HepG2 (cell line): ENCODE measurements at regions not wholly inside any gene's neighbourhood (a gene's known extent, or its start where the extent isn't known, plus 50 kb on each side); places are given as distances from the start of the nearest gene placed in this dataset.

Experiments used
- ATAC-seq: fragments of 200-7000 bp; cut with Tn5 transposase; 3 replicates; pipeline ENCODE4 v1.9.1; 2020; ENCODE audit warnings: mild to moderate bottlenecking, moderate library complexity
- BruUV-seq: library from RNA; stranded (reverse); fragments of 400-500 nt; replicated peaks from 2 replicates; lab custom pipeline; 2021; lab: Mats Ljungman, UMichigan
- CTCF ChIA-PET: fragments of 300-600 bp; formaldehyde crosslinking; extraction: SDS; loops from one replicate; lab custom pipeline; 2021; ENCODE audit warnings: low total read pairs, inconsistent platforms, low intra/inter-chr PET ratio; lab: Yijun Ruan, JAX
- POLR2A ChIA-PET: fragments of 350-600 bp; sonication (Branson Sonifier 250); formaldehyde crosslinking; loops from one replicate; lab custom pipeline; 2020; ENCODE audit warnings: antibody characterized with exemption, inconsistent platforms; lab: Yijun Ruan, JAX
- DNase-seq: peaks from one replicate; pipeline ENCODE4 v3.0.0-alpha.2; 2015; ENCODE audit warnings: low spot score
- FAIRE-seq: peaks from 3 replicates; lab custom pipeline; 2011; peaks lifted over from hg19 to GRCh38; lab: Jason Lieb, UNC
- H2AFZ ChIP-seq: one replicate; pipeline ENCODE4 v1.6.1; 2011; ENCODE audit warnings: low read length, inconsistent platforms
- H3K27ac ChIP-seq: fragments of 300-600 bp; 3 replicates; pipeline ENCODE4 v1.8.0; 2011; ENCODE audit warnings: mixed run types, mild to moderate bottlenecking, mixed read lengths, low read length, inconsistent platforms; ENCODE audit not compliant: insufficient read depth; ENCODE audit errors: extremely low read length
- H3K27me3 ChIP-seq, 2 experiments: fragments of 200-600 bp in 1 of 2; 2 replicates in 1 of 2; 3 replicates in 1 of 2; pipeline versions ENCODE4 v1.6.0 to v1.8.0; 2011; ENCODE audit warnings: low read length in 2 of 2, mild to moderate bottlenecking in 2 of 2, moderate library complexity in 2 of 2, inconsistent platforms in 1 of 2; ENCODE audit not compliant: insufficient read depth in 2 of 2, control insufficient read depth in 1 of 2
- H3K36me3 ChIP-seq, 2 experiments: fragments of 200-600 bp in 1 of 2; replicated peaks in 1 of 2; 2 replicates in 1 of 2; 3 replicates in 1 of 2; pipeline versions ENCODE4 v1.5.1 to v1.8.0; 2011; ENCODE audit warnings: low read length in 2 of 2, inconsistent platforms in 1 of 2; ENCODE audit not compliant: insufficient read depth in 2 of 2, control insufficient read depth in 1 of 2
- H3K4me1 ChIP-seq: 2 replicates; pipeline ENCODE4 v1.5.1; 2012; ENCODE audit warnings: low read length, inconsistent platforms; ENCODE audit not compliant: insufficient read depth
- H3K4me2 ChIP-seq: 2 replicates; pipeline ENCODE4 v1.6.0; 2011; ENCODE audit warnings: low read depth, low read length, inconsistent platforms
- H3K4me3 ChIP-seq, 3 experiments: fragments of 200-600 bp in 1 of 3; sonication (generic), shearing (Covaris generic) in 1 of 3; replicated peaks in 1 of 3; 2 replicates each; pipeline ENCODE4 v1.5.1; 2011 to 2016; ENCODE audit warnings: low read length in 3 of 3, inconsistent platforms in 2 of 3, low read depth in 2 of 3, mild to moderate bottlenecking in 2 of 3, control low read depth in 1 of 3, mixed read lengths in 1 of 3; ENCODE audit not compliant: insufficient read depth in 1 of 3
- H3K79me2 ChIP-seq: one replicate; pipeline ENCODE4 v1.6.1; 2011; ENCODE audit warnings: low read length, inconsistent platforms; ENCODE audit not compliant: insufficient read depth
- H3K9ac ChIP-seq: 2 replicates; pipeline ENCODE4 v1.6.0; 2011; ENCODE audit warnings: mild to moderate bottlenecking, low read depth, low read length, inconsistent platforms; ENCODE audit not compliant: insufficient read depth
- H3K9me3 ChIP-seq: 2 replicates; pipeline ENCODE4 v1.5.1; 2012; ENCODE audit warnings: mild to moderate bottlenecking, low read length
- H4K20me1 ChIP-seq: 2 replicates; pipeline ENCODE4 v1.6.0; 2011; ENCODE audit warnings: inconsistent platforms, mild to moderate bottlenecking, low read length, moderate library complexity; ENCODE audit not compliant: insufficient read depth
- ARID3A ChIP-seq: IDR thresholded peaks from 2 replicates; pipeline ENCODE4 v1.6.1; 2012; ENCODE audit warnings: low read depth, low read length, improper control_type of control experiment
- CERS6 ChIP-seq: sonication (generic); formaldehyde crosslinking; IDR thresholded peaks from 2 replicates; pipeline ENCODE4 v1.5.0; 2020; ENCODE audit warnings: missing genetic modification reagents
- IRX3 ChIP-seq: sonication (generic); formaldehyde crosslinking; IDR thresholded peaks from 2 replicates; pipeline ENCODE4 v1.8.1; 2023; ENCODE audit warnings: mild to moderate bottlenecking, low read depth, missing genetic modification reagents, borderline replicate concordance
- MTF2 ChIP-seq: sonication (generic); formaldehyde crosslinking; IDR thresholded peaks from 2 replicates; pipeline ENCODE4 v1.5.0; 2020; ENCODE audit warnings: missing genetic modification reagents, borderline replicate concordance
- PRDM4 ChIP-seq: sonication (generic); formaldehyde crosslinking; IDR thresholded peaks from 2 replicates; pipeline ENCODE4 v1.9.0; 2021; ENCODE audit warnings: missing genetic modification reagents, borderline replicate concordance
- SP4 ChIP-seq: sonication (generic); formaldehyde crosslinking; IDR thresholded peaks from 2 replicates; pipeline ENCODE4 v1.8.1; 2023; ENCODE audit warnings: mild to moderate bottlenecking, missing genetic modification reagents
- ZFP1 ChIP-seq: IDR thresholded peaks from 2 replicates; pipeline ENCODE4 v1.6.1; 2016
- ZFP62 ChIP-seq: sonication (generic); formaldehyde crosslinking; IDR thresholded peaks from 2 replicates; pipeline ENCODE4 v1.4.0; 2020; ENCODE audit warnings: missing genetic modification reagents
- ZKSCAN1 ChIP-seq: fragments of 150-350 bp; IDR thresholded peaks from 2 replicates; pipeline ENCODE4 v1.6.1; 2014; ENCODE audit warnings: low read length
- ZMAT3 ChIP-seq: sonication (generic); formaldehyde crosslinking; conservative IDR thresholded peaks from 2 replicates; pipeline ENCODE4 v1.7.0; 2021; ENCODE audit warnings: missing genetic modification reagents
- ZNF280D ChIP-seq: sonication (generic); formaldehyde crosslinking; IDR thresholded peaks from 2 replicates; pipeline ENCODE4 v1.5.1; 2020; ENCODE audit warnings: mild to moderate bottlenecking, missing genetic modification reagents
- ZNF329 ChIP-seq: sonication (generic); formaldehyde crosslinking; IDR thresholded peaks from 2 replicates; pipeline ENCODE4 v1.9.0; 2021; ENCODE audit warnings: low read depth, mild to moderate bottlenecking, missing genetic modification reagents
- ZNF775 ChIP-seq: sonication (generic); formaldehyde crosslinking; IDR thresholded peaks from 2 replicates; pipeline ENCODE4 v1.4.0; 2020; ENCODE audit warnings: missing genetic modification reagents, mild to moderate bottlenecking, moderate library complexity, borderline replicate concordance
- WGBS: methylation state at CpG from one replicate; pipeline ENCODE4 v1.1.6; 2017; ENCODE audit warnings: low lambda C conversion rate; 5-methylcytosine and 5-hydroxymethylcytosine counted together
- in situ Hi-C: cut with HindIII; loops from 2 replicates; pipeline ENCODE4 v1.10.0; 2017; ENCODE audit warnings: low pct_unique_long_range_greater_than_20kb; ENCODE audit not compliant: extremely low pct_ligation_motif_present
- intact Hi-C: fragments of 100-400 bp; cut with micrococcal nuclease; formaldehyde crosslinking; loops from one replicate; pipeline ENCODE4 v1.10.0; 2022; ENCODE audit not compliant: unreplicated experiment

- no peak for TF ChIP-seq ZNF775 (CRISPR knock-in tag)
Observed at GRCh38 chr5:89756955-89757354, 652.6 kb downstream of the CETN3 start (continued).

- in situ Hi-C loops (no loop called here), intact Hi-C loops (no loop called here)
- DNase-seq, result no peak
- CTCF ChIA-PET, result no interaction called here
- H3K4me2 ChIP-seq, result no peak overlapping the region
- no peaks in the 10 kb centered on the region for H4K20me1 ChIP-seq
- no peak overlapping the region for H3K9ac ChIP-seq
- no peak for TF ChIP-seq ZNF280D
- no peak for TF ChIP-seq CERS6 (CRISPR knock-in tag)
- no peak for TF ChIP-seq SP4 (CRISPR knock-in tag)
- no peak for TF ChIP-seq ZKSCAN1
- no peak for TF ChIP-seq PRDM4 (CRISPR knock-in tag)
- no peak for TF ChIP-seq ZFP1 (CRISPR knock-in tag)
- no peak for TF ChIP-seq ZMAT3 (CRISPR knock-in tag)
- TF ChIP-seq ZFP62 (CRISPR knock-in tag), result no peak
- TF ChIP-seq MTF2 (CRISPR knock-in tag), result no peak
- TF ChIP-seq IRX3, result no peak
- TF ChIP-seq ZNF329, result no peak
- no peak for TF ChIP-seq ARID3A
- H3K79me2 ChIP-seq, result no peaks in the 10 kb centered on the region
- no peaks in the 10 kb centered on the region for H3K4me1 ChIP-seq
- no peak overlapping the region for H2AFZ ChIP-seq
- no peak for ATAC-seq
- POLR2A ChIA-PET, result no interaction called here
- peaks cover 34% of the 10 kb centered on the region; the same call in 1 of the 2 replicates for H3K9me3 ChIP-seq
- H3K4me3 ChIP-seq, result no peak overlapping the region
- no TSS peak for BruUV-seq
- whole genome bisulfite sequencing, result 3% methylated on average over 2 of the region's 2 CpGs
- FAIRE-seq, result no peak
- no peaks in the 10 kb centered on the region for H3K36me3 ChIP-seq
- H3K27ac ChIP-seq, result no peak overlapping the region
- H3K27me3 ChIP-seq, result no peaks in the 10 kb centered on the region
Observed at GRCh38 chr5:89755024-89755423, 654.5 kb downstream of the CETN3 start.
